Prostate gland (tissue), 2 donors: ENCODE measurements at regions not wholly inside any gene's neighbourhood (a gene's known extent, or its start where the extent isn't known, plus 50 kb on each side); places are given as distances from the start of the nearest gene placed in this dataset.

Source experiments
- CTCF ChIP-seq, 4 experiments: fragments of 200-600 bp in 2 of 4; fragments of 450-650 bp in 2 of 4; sonication (generic) in 2 of 4; IDR thresholded peaks; 1 replicate in 3 of 4; 2 replicates in 1 of 4; pipeline ENCODE4 v1.5.1; 2016 to 2019; ENCODE audit warnings: antibody characterized with exemption in 4 of 4, mild to moderate bottlenecking in 2 of 4, moderate library complexity in 2 of 4
- POLR2AphosphoS5 ChIP-seq: sonication (generic); formaldehyde crosslinking; IDR thresholded peaks from one replicate; pipeline ENCODE4 v1.6.1; 2017; ENCODE audit warnings: antibody characterized with exemption

DNA sequence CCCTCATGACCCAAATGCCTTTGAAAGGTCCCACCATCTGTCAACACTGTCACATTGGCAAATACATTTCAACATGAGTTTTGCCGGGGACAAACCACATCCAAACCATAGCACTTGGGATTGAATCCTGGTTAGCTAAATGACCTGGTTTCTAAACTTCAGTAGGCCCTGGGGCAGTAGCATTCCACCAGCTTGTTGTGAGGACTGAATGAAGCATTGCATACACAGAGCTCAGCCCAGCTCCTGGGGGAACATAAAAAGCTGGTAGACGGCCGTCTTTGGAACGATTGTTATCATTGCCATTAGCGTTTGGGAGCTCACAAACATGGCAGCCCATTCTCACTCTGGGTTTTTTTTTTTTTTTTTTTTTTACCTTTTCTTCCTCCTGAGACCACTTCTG is 57.5 kb upstream of the CXCR4 start:
- TF ChIP-seq CTCF (IDR thresholded peaks at IDR 0.05) (no peak), POLR2AphosphoS5 (no peak)
